ENCODE measurements at regions not wholly inside any gene's neighbourhood (a gene's known extent, or its start where the extent isn't known, plus 50 kb on each side); places are given as distances from the start of the nearest gene placed in this dataset.
A peak's percentile ranks its signal among the peaks of the same experiment; 100 is the strongest.

DNA sequence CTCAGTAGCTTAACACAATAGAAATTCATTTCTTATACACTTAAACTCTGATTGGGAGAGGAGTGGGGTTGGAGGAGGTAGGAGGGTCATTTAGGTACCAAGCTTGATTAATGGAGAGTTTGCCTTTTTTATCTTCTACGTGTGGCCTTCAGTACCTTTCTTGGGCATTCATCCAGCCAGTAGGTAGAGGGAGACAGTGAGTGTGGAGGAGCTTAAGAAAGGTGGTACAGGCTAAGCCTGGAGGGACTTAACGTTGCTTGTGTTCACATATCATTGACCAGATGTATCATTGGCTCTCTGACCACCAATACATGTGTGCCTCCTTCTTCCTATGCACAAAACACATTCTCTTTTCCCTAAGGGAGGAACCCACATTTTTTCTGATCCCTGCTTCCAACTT lies 232.9 kb upstream of the CRY1 start:
- H3K27me3 ChIP-seq (ENCODE audit: control insufficient read depth in 3 of 3, insufficient read depth in 3 of 3, low read length in 2 of 3), result peaks cover 0 to 41% (median 40%) of the 10 kb centered on the region in 3 donors
- H3K27ac ChIP-seq (ENCODE audit: low read depth in 1 of 2, low read length in 1 of 2), result no peak overlapping the region
- DNase-seq (no peak), ATAC-seq (ENCODE audit: insufficient read depth, low FRiP score) (no peak)
- H3K9me3 ChIP-seq (ENCODE audit: control insufficient read depth in 4 of 4, insufficient read depth in 3 of 4, low read length in 3 of 4), result peaks cover 0 to 1% (median 0%) of the 10 kb centered on the region in 4 donors
- WGBS, 2 donors, result 28 to 76% methylated on average over 2 of the region's 2 CpGs
- no peaks in the 10 kb centered on the region for H3K36me3 ChIP-seq (ENCODE audit: control insufficient read depth in 4 of 4, insufficient read depth in 4 of 4, low read length in 4 of 4)
- H3K9ac ChIP-seq (ENCODE audit: insufficient read depth in 1 of 2, low read length in 2 of 2), result no peak overlapping the region
- TF ChIP-seq CTCF (IDR thresholded peaks at IDR 0.05; ENCODE audit: control extremely low read depth, extremely low read depth), result no peak
- peaks cover 0 to 5% (median 4%) of the 10 kb centered on the region in 5 donors for H3K4me1 ChIP-seq (ENCODE audit: control insufficient read depth in 5 of 5, insufficient read depth in 5 of 5, low read length in 5 of 5)
- no peak overlapping the region for H3K4me3 ChIP-seq

GRCh38 chr12:107327651-107328182 lies 234.4 kb upstream of the CRY1 start:
- Histone ChIP-seq H3K36me3 (ENCODE audit: control insufficient read depth in 4 of 4, insufficient read depth in 4 of 4, low read length in 4 of 4) (no peaks in the 10 kb centered on the region), H3K4me3 (no peak overlapping the region), H3K4me1 (ENCODE audit: control insufficient read depth in 5 of 5, insufficient read depth in 5 of 5, low read length in 5 of 5) (no peaks in the 10 kb centered on the region), H3K27me3 (ENCODE audit: control insufficient read depth in 3 of 3, insufficient read depth in 3 of 3, low read length in 2 of 3) (peaks cover 0 to 27% (median 25%) of the 10 kb centered on the region in 3 donors), H3K27ac (ENCODE audit: low read depth in 1 of 2, low read length in 1 of 2) (no peak overlapping the region), H3K9ac (ENCODE audit: insufficient read depth in 1 of 2, low read length in 2 of 2) (no peak overlapping the region), H3K9me3 (ENCODE audit: control insufficient read depth in 4 of 4, insufficient read depth in 3 of 4, low read length in 3 of 4) (peaks cover 0 to 1% (median 0%) of the 10 kb centered on the region in 4 donors)
- WGBS, 2 donors, result 54 to 71% methylated on average over 5 of the region's 5 CpGs
- no peak for TF ChIP-seq CTCF (IDR thresholded peaks at IDR 0.05; ENCODE audit: control extremely low read depth, extremely low read depth)
- no peak for DNase-seq
- no peak for ATAC-seq (ENCODE audit: insufficient read depth, low FRiP score)

- Histone ChIP-seq H3K4me1 (ENCODE audit: control insufficient read depth in 5 of 5, insufficient read depth in 5 of 5, low read length in 5 of 5) (no peaks in the 10 kb centered on the region), H3K27me3 (ENCODE audit: control insufficient read depth in 3 of 3, insufficient read depth in 3 of 3, low read length in 2 of 3) (peaks cover 0 to 18% (median 17%) of the 10 kb centered on the region in 3 donors), H3K9ac (ENCODE audit: insufficient read depth in 1 of 2, low read length in 2 of 2) (no peak overlapping the region), H3K27ac (ENCODE audit: low read depth in 1 of 2, low read length in 1 of 2) (no peak overlapping the region), H3K36me3 (ENCODE audit: control insufficient read depth in 4 of 4, insufficient read depth in 4 of 4, low read length in 4 of 4) (no peaks in the 10 kb centered on the region), H3K4me3 (no peak overlapping the region), H3K9me3 (ENCODE audit: control insufficient read depth in 4 of 4, insufficient read depth in 3 of 4, low read length in 3 of 4) (peaks cover 0 to 1% (median 0%) of the 10 kb centered on the region in 4 donors)
- TF ChIP-seq CTCF (IDR thresholded peaks at IDR 0.05; ENCODE audit: control extremely low read depth, extremely low read depth), result no peak
- ATAC-seq (ENCODE audit: insufficient read depth, low FRiP score) (peak; percentile 47), DNase-seq (peak in 2 of 3 donors; percentile 19 to 20)
- WGBS, 2 donors, result 24 to 41% methylated on average over 10 to 11 of the region's 11 CpGs
These were observed 235.2 kb upstream of the CRY1 start for GRCh38 chr12:107328442-107329133.

Measured in lung (tissue), 11 donors.